ENCODE measurements at regions not wholly inside any gene's neighbourhood (a gene's known extent, or its start where the extent isn't known, plus 50 kb on each side); places are given as distances from the start of the nearest gene placed in this dataset.

- TF ChIP-seq REST (IDR thresholded peaks at IDR 0.05; ENCODE audit: insufficient replicate concordance, low read depth) (no peak), CTCF (IDR thresholded peaks at IDR 0.05; ENCODE audit: insufficient read depth, low read length) (no peak), GABPA (IDR thresholded peaks at IDR 0.05; ENCODE audit: low read depth) (no peak)
These were observed 293.5 kb downstream of the LRFN2 start for GRCh38 chr6:40293460-40294185.

Data from HL-60 (cell line).